CD14-positive monocyte (primary cell): ENCODE measurements at regions not wholly inside any gene's neighbourhood (a gene's known extent, or its start where the extent isn't known, plus 50 kb on each side); places are given as distances from the start of the nearest gene placed in this dataset.

ENCODE experiments used
- DNase-seq, 3 donors: peaks; one replicate each; pipeline ENCODE4 v3.0.0-alpha.2; 2011 to 2022
- H2AFZ ChIP-seq: 2 replicates; pipeline ENCODE4 v1.6.0; 2012; ENCODE audit warnings: mild to moderate bottlenecking, low read depth, low read length, inconsistent platforms; ENCODE audit not compliant: insufficient read depth, poor library complexity, severe bottlenecking
- H3K27ac ChIP-seq, 2 donors: 1 replicate in 1 of 2; 2 replicates in 1 of 2; pipeline ENCODE4 v1.5.1; 2012 to 2013; ENCODE audit warnings: low read length in 2 of 2, control low read depth in 1 of 2, inconsistent platforms in 1 of 2, low read depth in 1 of 2, mild to moderate bottlenecking in 1 of 2
- H3K27me3 ChIP-seq, 2 donors: one replicate each; pipeline versions ENCODE4 v1.6.0 to v1.6.1; 2011 to 2013; ENCODE audit warnings: low read length in 2 of 2; ENCODE audit not compliant: control insufficient read depth in 2 of 2, insufficient read depth in 2 of 2
- H3K36me3 ChIP-seq, 2 donors: replicated peaks in 1 of 2; 1 replicate in 1 of 2; 2 replicates in 1 of 2; pipeline versions ENCODE4 v1.5.1 to v1.6.1; 2012 to 2013; ENCODE audit warnings: low read length in 2 of 2, control low read depth in 1 of 2, inconsistent platforms in 1 of 2, mild to moderate bottlenecking in 1 of 2; ENCODE audit not compliant: insufficient read depth in 2 of 2, control insufficient read depth in 1 of 2
- H3K4me1 ChIP-seq, 2 donors: 1 replicate in 1 of 2; 2 replicates in 1 of 2; pipeline versions ENCODE4 v1.5.1 to v1.6.1; 2012 to 2013; ENCODE audit warnings: low read length in 2 of 2, control low read depth in 1 of 2, inconsistent platforms in 1 of 2, mild to moderate bottlenecking in 1 of 2, moderate library complexity in 1 of 2; ENCODE audit not compliant: insufficient read depth in 2 of 2, control insufficient read depth in 1 of 2
- H3K4me2 ChIP-seq: replicated peaks from 2 replicates; pipeline ENCODE3; 2012; ENCODE audit warnings: low read length, moderate library complexity, mild to moderate bottlenecking; ENCODE audit not compliant: poor library complexity, severe bottlenecking; ENCODE audit errors: extremely low read depth
- H3K4me3 ChIP-seq, 3 experiments: fragments of 200-600 bp in 1 of 3; sonication (generic) in 1 of 3; replicated peaks in 1 of 3; 1 replicate in 2 of 3; 2 replicates in 1 of 3; pipeline ENCODE4 v1.5.1; 2011 to 2013; ENCODE audit warnings: low read length in 3 of 3, mild to moderate bottlenecking in 3 of 3, control low read depth in 2 of 3, low read depth in 2 of 3, inconsistent platforms in 1 of 3, moderate library complexity in 1 of 3
- H3K79me2 ChIP-seq: 2 replicates; pipeline ENCODE4 v1.6.0; 2012; ENCODE audit warnings: mild to moderate bottlenecking, control low read depth, inconsistent platforms, low read length, moderate library complexity; ENCODE audit not compliant: insufficient read depth
- H3K9ac ChIP-seq: 2 replicates; pipeline ENCODE4 v1.6.0; 2017; ENCODE audit warnings: low read length, mild to moderate bottlenecking; ENCODE audit not compliant: insufficient read depth, poor library complexity, severe bottlenecking
- H3K9me3 ChIP-seq, 2 donors: replicated peaks in 1 of 2; 1 replicate in 1 of 2; 2 replicates in 1 of 2; pipeline versions ENCODE4 v1.5.1 to v1.6.1; 2012 to 2013; ENCODE audit warnings: low read length in 2 of 2, control low read depth in 1 of 2; ENCODE audit not compliant: control insufficient read depth in 1 of 2, insufficient read depth in 1 of 2
- H4K20me1 ChIP-seq: 2 replicates; pipeline ENCODE4 v1.6.0; 2012; ENCODE audit warnings: mild to moderate bottlenecking, low read length, control low read depth, moderate library complexity; ENCODE audit not compliant: insufficient read depth
- H3K27ac Mint-ChIP-seq, 7 donors: one replicate each; pipeline ENCODE4 v1.8.0; 2020; ENCODE audit warnings: mild to moderate bottlenecking in 7 of 7, mixed read lengths in 7 of 7, moderate library complexity in 6 of 7, inconsistent platforms in 2 of 7
- H3K27me3 Mint-ChIP-seq, 3 donors: one replicate each; pipeline ENCODE4 v1.8.0; 2021 to 2022; ENCODE audit warnings: low read depth in 3 of 3, mild to moderate bottlenecking in 3 of 3, mixed read lengths in 3 of 3, moderate library complexity in 3 of 3, inconsistent platforms in 1 of 3
- H3K36me3 Mint-ChIP-seq, 2 donors: one replicate each; pipeline ENCODE4 v1.8.0; 2020; ENCODE audit warnings: mixed read lengths in 2 of 2, inconsistent platforms in 1 of 2, mild to moderate bottlenecking in 1 of 2
- H3K4me1 Mint-ChIP-seq: one replicate; pipeline ENCODE4 v1.8.0; 2020; ENCODE audit warnings: mild to moderate bottlenecking, mixed read lengths
- H3K4me3 Mint-ChIP-seq, 2 donors: one replicate each; pipeline ENCODE4 v1.8.0; 2020; ENCODE audit warnings: mild to moderate bottlenecking in 2 of 2, mixed read lengths in 2 of 2, moderate library complexity in 1 of 2
- H3K9me3 Mint-ChIP-seq, 7 donors: one replicate each; pipeline ENCODE4 v1.8.0; 2020 to 2022; ENCODE audit warnings: mixed read lengths in 7 of 7, mild to moderate bottlenecking in 6 of 7, moderate library complexity in 6 of 7, inconsistent platforms in 2 of 7
- WGBS: methylation state at CpG from one replicate; pipeline ENCODE4 v1.1.5; 2013; ENCODE audit warnings: missing lambda C conversion rate; ENCODE audit not compliant: insufficient coverage; 5-methylcytosine and 5-hydroxymethylcytosine counted together
- intact Hi-C, 2 donors: fragments of 100-400 bp; cut with micrococcal nuclease; formaldehyde crosslinking; loops; one replicate each; pipeline versions ENCODE4 v1.15.0 to v1.15.1; 2023
- TF ChIP-seq, protein P1 (sequence below): fragments of 200-600 bp; IDR thresholded peaks from one replicate; pipeline ENCODE4 v1.8.0; 2022; ENCODE audit warnings: antibody characterized with exemption, mild to moderate bottlenecking

DNA sequence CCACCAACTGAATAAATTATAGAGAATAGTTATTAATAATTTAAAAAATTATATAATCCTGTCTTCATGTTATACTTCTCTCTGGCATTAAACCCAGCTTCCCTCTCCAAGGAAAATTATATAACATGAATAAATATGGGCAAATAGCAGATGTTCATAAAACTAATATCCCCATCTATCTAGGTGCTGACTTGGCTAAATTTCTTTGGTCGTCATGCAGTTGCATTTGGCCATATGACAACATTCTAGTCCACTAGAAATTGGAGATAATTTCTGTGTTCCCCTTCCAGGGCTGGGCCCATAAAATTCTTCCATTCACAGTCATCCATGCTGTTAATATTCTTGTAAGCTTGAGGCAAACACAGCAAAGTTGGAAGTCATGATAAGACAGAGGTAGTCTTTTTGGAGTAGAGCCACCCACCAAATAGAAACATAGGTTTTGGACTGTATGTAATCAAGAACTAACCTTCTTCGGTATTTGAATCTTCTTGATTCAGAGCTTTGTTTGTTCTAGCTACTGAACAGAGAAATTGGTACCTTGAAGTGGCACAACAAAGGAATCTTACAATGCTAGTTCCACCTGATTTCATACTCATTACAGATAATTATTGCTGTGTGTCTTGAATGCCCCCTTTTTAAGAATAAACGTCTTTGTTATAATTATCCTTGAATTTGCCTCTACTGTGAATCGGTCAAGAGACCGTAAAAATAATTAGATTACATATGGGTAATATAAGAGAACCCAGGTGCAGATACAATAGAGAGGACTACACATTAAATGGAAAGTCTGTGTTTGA lies 678.5 kb upstream of the PCDH20 start:
- intact Hi-C loops: no loop called here
- no peak overlapping the region for H3K27ac Mint-ChIP-seq
- Histone ChIP-seq H3K4me3 (no peak overlapping the region), H3K27me3 (no peaks in the 10 kb centered on the region), H3K27ac (no peak overlapping the region), H3K4me1 (no peaks in the 10 kb centered on the region), H4K20me1 (no peaks in the 10 kb centered on the region), H3K9me3 (peaks cover 5 to 7% of the 10 kb centered on the region in 2 donors), H3K9ac (no peak overlapping the region), H3K36me3 (no peaks in the 10 kb centered on the region), H2AFZ (no peak overlapping the region), H3K79me2 (no peaks in the 10 kb centered on the region), H3K4me2 (no peak overlapping the region)
- peaks cover 0 to 3% (median 0%) of the 10 kb centered on the region in 3 donors for H3K27me3 Mint-ChIP-seq
- no peaks in the 10 kb centered on the region for H3K36me3 Mint-ChIP-seq
- WGBS: 80% methylated on average over 1 of the region's 5 CpGs
- no peaks in the 10 kb centered on the region for H3K4me1 Mint-ChIP-seq
- DNase-seq: no peak
- TF ChIP-seq, protein P1, sequence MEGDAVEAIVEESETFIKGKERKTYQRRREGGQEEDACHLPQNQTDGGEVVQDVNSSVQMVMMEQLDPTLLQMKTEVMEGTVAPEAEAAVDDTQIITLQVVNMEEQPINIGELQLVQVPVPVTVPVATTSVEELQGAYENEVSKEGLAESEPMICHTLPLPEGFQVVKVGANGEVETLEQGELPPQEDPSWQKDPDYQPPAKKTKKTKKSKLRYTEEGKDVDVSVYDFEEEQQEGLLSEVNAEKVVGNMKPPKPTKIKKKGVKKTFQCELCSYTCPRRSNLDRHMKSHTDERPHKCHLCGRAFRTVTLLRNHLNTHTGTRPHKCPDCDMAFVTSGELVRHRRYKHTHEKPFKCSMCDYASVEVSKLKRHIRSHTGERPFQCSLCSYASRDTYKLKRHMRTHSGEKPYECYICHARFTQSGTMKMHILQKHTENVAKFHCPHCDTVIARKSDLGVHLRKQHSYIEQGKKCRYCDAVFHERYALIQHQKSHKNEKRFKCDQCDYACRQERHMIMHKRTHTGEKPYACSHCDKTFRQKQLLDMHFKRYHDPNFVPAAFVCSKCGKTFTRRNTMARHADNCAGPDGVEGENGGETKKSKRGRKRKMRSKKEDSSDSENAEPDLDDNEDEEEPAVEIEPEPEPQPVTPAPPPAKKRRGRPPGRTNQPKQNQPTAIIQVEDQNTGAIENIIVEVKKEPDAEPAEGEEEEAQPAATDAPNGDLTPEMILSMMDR: no peak
- peaks cover 0 to 4% (median 3%) of the 10 kb centered on the region in 7 donors for H3K9me3 Mint-ChIP-seq
- H3K4me3 Mint-ChIP-seq: no peak overlapping the region

DNA sequence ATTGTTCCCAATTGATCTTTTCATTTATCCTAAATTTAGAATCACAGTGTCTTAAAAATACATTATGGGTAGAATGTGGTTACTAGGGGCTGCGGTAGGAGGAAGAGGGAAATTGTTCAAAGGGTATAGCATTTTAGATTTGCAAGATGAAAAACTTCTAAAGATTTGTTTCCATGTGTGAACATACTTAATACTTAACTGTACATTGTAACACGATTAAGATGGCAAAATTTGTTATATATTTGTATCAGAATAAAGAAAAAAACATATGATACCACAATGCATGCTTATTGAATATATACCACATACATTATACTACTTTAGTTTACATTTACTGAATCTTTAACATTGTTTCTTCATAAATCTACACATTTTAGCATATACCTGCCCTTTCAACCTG lies 677.3 kb upstream of the PCDH20 start:
- peaks cover 0 to 4% (median 3%) of the 10 kb centered on the region in 7 donors for H3K9me3 Mint-ChIP-seq
- no peak overlapping the region for H3K9ac ChIP-seq
- no peak overlapping the region for H3K4me3 Mint-ChIP-seq
- H3K27ac ChIP-seq: no peak overlapping the region
- H3K27me3 ChIP-seq: no peaks in the 10 kb centered on the region
- TF ChIP-seq, protein P1: no peak
- H3K79me2 ChIP-seq: no peaks in the 10 kb centered on the region
- no peak overlapping the region for H3K4me3 ChIP-seq
- no peaks in the 10 kb centered on the region for H3K4me1 ChIP-seq
- no peak overlapping the region for H3K4me2 ChIP-seq
- no peaks in the 10 kb centered on the region for H3K36me3 Mint-ChIP-seq
- no peak for DNase-seq
- H3K27me3 Mint-ChIP-seq: peaks cover 0 to 3% (median 0%) of the 10 kb centered on the region in 3 donors
- H2AFZ ChIP-seq: no peak overlapping the region
- peaks cover 5 to 7% of the 10 kb centered on the region in 2 donors for H3K9me3 ChIP-seq
- intact Hi-C loops: no loop called here
- no peaks in the 10 kb centered on the region for H4K20me1 ChIP-seq
- no peaks in the 10 kb centered on the region for H3K36me3 ChIP-seq
- no CpG with 5 or more reads among the region's 2 CpGs for WGBS
- H3K4me1 Mint-ChIP-seq: no peaks in the 10 kb centered on the region
- no peak overlapping the region for H3K27ac Mint-ChIP-seq
